GM12874 (cell line): ENCODE measurements at regions not wholly inside any gene's neighbourhood (a gene's known extent, or its start where the extent isn't known, plus 50 kb on each side); places are given as distances from the start of the nearest gene placed in this dataset.

Experiments used
- TF ChIP-seq, protein P1 (sequence below): IDR thresholded peaks from 2 replicates; pipeline ENCODE4 v1.5.1; 2011; ENCODE audit warnings: low read depth, mild to moderate bottlenecking, control low read depth, low read length, moderate library complexity; ENCODE audit not compliant: insufficient read depth

DNA sequence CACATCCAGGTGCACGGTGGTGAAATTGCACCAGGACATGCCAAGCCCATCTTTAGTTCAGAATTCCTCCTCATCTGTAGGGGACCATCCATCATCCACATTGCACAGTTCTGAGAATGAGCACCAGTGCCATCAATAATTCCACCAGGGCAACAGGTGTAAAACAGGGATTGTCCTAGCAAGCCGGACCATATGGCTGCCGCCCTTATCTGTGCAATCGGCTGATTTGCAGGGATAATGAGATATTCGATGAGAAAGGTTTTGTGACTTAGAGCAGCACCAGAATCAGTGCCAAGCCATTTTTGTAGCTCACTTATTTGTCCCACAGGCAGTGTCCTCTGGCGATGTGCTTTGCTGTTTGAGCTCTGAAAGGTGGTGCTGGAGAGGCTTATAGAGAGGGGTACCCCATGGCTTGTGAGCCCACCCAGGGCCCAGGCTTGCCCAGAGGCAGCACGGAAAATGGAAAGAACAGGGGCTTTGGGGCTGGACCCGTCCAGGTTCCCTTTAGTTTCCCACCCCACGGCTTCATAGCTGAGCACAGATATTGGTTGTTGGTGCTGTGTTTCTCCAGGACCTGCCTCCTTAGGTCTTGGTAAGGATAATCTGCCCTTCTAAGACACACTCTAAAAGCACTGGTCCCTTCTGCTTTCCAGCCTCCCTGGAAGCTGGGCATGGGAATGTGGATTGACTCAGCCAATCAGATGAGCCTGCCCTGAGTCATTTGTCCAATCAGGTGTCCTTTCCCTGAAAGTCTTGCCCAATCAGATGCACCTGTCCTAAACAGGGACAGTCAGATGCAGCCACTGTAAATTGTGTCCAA, 84.0 kb upstream of the SHANK2 start:
- TF ChIP-seq, protein P1, sequence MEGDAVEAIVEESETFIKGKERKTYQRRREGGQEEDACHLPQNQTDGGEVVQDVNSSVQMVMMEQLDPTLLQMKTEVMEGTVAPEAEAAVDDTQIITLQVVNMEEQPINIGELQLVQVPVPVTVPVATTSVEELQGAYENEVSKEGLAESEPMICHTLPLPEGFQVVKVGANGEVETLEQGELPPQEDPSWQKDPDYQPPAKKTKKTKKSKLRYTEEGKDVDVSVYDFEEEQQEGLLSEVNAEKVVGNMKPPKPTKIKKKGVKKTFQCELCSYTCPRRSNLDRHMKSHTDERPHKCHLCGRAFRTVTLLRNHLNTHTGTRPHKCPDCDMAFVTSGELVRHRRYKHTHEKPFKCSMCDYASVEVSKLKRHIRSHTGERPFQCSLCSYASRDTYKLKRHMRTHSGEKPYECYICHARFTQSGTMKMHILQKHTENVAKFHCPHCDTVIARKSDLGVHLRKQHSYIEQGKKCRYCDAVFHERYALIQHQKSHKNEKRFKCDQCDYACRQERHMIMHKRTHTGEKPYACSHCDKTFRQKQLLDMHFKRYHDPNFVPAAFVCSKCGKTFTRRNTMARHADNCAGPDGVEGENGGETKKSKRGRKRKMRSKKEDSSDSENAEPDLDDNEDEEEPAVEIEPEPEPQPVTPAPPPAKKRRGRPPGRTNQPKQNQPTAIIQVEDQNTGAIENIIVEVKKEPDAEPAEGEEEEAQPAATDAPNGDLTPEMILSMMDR, result no peak

DNA sequence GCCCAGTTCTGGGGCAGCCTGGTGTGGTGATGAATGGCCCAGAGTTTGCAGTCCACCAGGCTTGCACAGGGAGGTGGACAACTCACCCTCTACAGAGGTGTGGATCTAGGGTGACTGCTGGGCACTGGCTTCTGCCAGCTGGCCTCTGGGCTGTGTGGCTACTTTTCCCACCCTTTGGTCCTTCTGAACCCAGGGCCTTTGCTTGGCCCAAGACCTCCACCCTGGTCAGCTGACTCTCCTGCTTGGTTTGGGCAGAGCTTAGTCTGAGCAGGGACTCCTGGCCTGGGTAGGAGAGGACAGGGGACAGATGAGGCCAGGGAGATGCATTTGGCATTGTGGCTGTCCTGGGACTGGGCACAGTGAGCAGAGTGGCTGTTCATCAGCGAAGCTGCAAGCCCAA, 83.0 kb upstream of the SHANK2 start:
- TF ChIP-seq, protein P1, result no peak

DNA sequence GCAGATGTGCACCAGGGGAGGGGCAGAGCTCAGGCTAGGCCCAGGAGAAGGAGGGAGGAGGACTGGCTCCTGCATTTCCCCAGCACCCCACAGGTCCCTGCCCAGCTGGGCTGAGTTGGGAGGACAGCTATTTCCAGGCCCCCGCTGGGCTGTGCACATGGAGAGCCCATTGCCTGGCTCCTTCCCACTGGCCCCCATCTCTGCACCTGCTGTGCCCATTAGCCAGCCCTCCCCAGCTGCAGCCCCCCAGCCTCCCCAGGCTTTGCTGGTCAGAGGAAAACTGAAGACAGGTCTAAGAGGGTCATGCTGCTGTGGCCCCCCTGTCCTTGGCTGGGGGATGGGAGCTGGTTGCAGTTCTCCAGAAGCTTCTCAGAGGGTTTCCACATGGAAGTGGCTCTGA, 81.8 kb upstream of the SHANK2 start:
- TF ChIP-seq, protein P1, result no peak

DNA sequence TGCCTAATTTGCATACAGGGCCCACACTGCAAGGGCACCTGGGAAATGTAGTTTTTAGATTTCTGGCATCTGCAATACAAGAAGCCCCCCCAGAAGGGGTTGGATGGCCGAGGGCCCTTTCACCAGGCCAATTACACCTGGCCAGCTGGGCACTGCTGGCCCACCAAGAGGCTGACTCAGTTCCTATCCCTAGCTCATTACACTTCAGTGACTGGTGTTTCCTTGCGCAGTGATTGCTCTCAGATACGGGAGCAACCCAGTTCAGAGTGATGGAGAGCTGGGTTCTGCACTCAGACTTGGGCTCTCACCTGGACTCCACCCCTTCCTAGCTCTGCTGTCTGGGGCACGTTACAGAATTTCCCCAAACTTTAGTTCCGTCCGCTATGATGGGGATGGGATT, 81.1 kb upstream of the SHANK2 start:
- TF ChIP-seq, protein P1, result no peak

DNA sequence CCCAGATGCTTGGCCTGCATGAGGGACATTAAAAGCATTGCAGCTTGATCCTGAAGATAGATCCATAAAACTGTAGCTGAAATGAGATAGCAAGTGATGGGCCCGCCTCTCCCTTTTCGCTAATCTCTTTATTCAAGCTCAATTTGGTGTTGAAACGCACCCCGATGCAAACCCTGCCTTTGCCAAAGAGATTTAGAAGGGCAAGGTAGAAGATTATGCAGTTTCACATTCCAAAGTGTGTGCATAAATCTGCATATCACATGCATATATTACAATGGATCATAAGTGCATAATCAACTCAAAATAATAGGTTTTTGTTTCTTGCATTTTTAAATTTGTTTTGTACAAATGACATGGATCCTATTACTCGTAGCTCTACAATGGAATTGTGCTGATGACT, 80.1 kb upstream of the SHANK2 start:
- TF ChIP-seq, protein P1, result no peak

DNA sequence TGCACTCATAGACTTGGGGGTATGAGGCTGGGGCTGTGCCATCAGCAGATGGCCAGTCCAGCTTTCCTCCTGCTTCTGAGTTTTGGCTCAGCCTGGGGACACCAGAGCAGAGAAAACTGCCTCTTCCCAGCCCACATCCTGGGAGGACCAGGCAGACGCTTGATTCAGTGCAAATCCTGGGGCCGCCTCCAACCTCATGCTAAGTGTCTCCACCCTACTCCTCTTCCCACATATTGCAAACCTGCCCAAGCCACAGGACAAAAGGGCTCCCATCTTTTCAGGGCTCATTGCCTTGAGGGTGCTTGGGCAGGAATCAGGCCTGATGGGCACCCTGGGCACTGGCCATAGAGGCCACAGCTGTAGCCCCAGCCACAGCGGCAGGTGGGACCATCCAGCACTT, 79.7 kb upstream of the SHANK2 start:
- TF ChIP-seq, protein P1, result no peak

DNA sequence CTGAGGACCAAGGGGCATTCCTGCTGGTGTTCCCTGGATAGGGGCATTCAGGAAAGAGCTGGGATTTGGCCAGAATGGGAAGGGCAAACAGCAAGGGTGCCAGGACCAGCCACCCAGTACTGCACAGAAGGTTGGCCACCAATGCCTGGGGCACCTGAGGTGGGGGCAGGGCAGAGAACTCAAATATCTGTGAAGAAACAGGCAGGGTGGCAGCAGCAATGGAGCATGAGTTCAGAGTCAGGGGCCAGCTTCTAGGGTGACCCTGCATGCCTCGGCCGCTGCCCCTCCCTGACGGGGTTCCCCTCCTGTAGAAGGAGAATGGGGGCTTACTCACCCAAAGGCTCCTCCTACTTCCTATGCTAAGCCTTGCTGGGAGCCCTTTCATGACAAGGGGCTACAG, 79.3 kb upstream of the SHANK2 start:
- TF ChIP-seq, protein P1, result no peak
